RWPE2 (cell line): ENCODE measurements at regions not wholly inside any gene's neighbourhood (a gene's known extent, or its start where the extent isn't known, plus 50 kb on each side); places are given as distances from the start of the nearest gene placed in this dataset.

Source experiments
- ATAC-seq: fragments of 200-7000 bp; cut with Tn5 transposase; 3 replicates; pipeline ENCODE4 v1.9.1; 2021; ENCODE audit warnings: low read depth
- DNase-seq: peaks from one replicate; pipeline ENCODE4 v3.0.0-alpha.2; 2020; ENCODE audit warnings: low spot score
- H3K27ac ChIP-seq: fragments of 450-650 bp; 2 replicates; pipeline ENCODE4 v1.5.1; 2017; ENCODE audit warnings: mild to moderate bottlenecking; ENCODE audit not compliant: poor library complexity, severe bottlenecking
- H3K27me3 ChIP-seq: fragments of 250-450 bp; sonication (Bioruptor Pico); 2 replicates; pipeline ENCODE4 v1.5.1; 2021; ENCODE audit warnings: mild to moderate bottlenecking, moderate library complexity; ENCODE audit not compliant: insufficient read depth, poor library complexity, severe bottlenecking
- H3K36me3 ChIP-seq: fragments of 250-450 bp; sonication (Bioruptor Pico); 2 replicates; pipeline ENCODE4 v1.5.1; 2020; ENCODE audit warnings: low read depth, mild to moderate bottlenecking, moderate library complexity
- H3K4me1 ChIP-seq: fragments of 250-450 bp; sonication (Bioruptor Pico); 2 replicates; pipeline ENCODE4 v1.5.1; 2021; ENCODE audit warnings: mild to moderate bottlenecking, moderate library complexity; ENCODE audit not compliant: insufficient read depth, poor library complexity, severe bottlenecking
- H3K4me3 ChIP-seq: fragments of 250-450 bp; sonication (Bioruptor Pico); 2 replicates; pipeline ENCODE4 v1.5.1; 2021; ENCODE audit warnings: mild to moderate bottlenecking, moderate library complexity; ENCODE audit not compliant: severe bottlenecking
- H3K9me3 ChIP-seq: fragments of 250-450 bp; sonication (Bioruptor Pico); 2 replicates; pipeline ENCODE4 v1.5.1; 2021; ENCODE audit warnings: mild to moderate bottlenecking, moderate library complexity; ENCODE audit not compliant: severe bottlenecking
- TF ChIP-seq, protein P1 (sequence below): fragments of 450-650 bp; IDR thresholded peaks from one replicate; pipeline ENCODE4 v1.5.1; 2017; ENCODE audit warnings: mild to moderate bottlenecking, moderate library complexity; ENCODE audit not compliant: poor library complexity, severe bottlenecking

DNA sequence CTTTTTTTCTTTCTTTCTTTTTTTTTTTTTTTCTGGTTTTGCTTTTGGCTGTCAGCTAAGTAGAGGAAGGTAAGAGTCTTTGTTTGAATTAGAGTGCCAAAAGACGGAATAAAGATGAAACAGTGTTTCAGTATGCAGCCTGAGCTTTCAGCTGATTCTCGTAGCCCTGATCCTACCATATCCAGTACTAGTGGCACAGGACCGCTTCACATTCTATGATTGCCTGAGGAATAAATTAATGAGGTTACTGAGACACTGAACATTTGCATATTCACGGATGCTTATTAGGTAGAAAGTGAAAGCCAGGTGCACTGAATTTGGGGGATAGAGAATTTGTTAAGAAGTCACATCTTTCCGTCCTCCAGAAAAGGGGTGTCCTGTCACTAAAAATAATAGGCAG, 421.5 kb upstream of the POU3F3 start:
- H3K36me3 ChIP-seq: no peaks in the 10 kb centered on the region
- ATAC-seq (no peak), DNase-seq (no peak)
- H3K9me3 ChIP-seq: no peaks in the 10 kb centered on the region
- no peak overlapping the region for H3K27ac ChIP-seq
- H3K4me3 ChIP-seq: no peak overlapping the region
- TF ChIP-seq, protein P1, sequence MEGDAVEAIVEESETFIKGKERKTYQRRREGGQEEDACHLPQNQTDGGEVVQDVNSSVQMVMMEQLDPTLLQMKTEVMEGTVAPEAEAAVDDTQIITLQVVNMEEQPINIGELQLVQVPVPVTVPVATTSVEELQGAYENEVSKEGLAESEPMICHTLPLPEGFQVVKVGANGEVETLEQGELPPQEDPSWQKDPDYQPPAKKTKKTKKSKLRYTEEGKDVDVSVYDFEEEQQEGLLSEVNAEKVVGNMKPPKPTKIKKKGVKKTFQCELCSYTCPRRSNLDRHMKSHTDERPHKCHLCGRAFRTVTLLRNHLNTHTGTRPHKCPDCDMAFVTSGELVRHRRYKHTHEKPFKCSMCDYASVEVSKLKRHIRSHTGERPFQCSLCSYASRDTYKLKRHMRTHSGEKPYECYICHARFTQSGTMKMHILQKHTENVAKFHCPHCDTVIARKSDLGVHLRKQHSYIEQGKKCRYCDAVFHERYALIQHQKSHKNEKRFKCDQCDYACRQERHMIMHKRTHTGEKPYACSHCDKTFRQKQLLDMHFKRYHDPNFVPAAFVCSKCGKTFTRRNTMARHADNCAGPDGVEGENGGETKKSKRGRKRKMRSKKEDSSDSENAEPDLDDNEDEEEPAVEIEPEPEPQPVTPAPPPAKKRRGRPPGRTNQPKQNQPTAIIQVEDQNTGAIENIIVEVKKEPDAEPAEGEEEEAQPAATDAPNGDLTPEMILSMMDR: no peak
- peaks cover 28% of the 10 kb centered on the region for H3K27me3 ChIP-seq
- H3K4me1 ChIP-seq: no peaks in the 10 kb centered on the region

DNA sequence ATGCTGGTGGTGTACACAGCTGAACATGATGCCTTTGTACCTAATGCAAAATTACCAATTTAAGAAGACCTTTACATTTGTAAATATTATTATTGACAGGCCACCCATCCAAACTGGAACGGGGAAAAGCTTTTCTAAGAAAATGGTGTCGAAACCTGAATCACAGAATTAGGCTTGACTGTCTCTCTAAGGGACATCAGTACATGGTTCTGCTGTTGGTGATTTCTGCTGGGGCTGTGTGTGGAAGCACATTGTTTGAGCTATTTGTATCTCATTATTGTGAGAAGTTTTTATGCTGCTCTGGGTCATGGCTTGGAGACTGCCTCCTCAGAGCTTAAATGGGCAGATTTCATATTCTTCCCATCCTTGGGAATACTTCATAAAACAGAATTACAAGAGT, 420.9 kb upstream of the POU3F3 start:
- TF ChIP-seq, protein P1: no peak
- DNase-seq (no peak), ATAC-seq (no peak)
- no peak overlapping the region for H3K27ac ChIP-seq
- no peaks in the 10 kb centered on the region for H3K4me1 ChIP-seq
- H3K9me3 ChIP-seq: no peaks in the 10 kb centered on the region
- H3K27me3 ChIP-seq: peaks cover 24% of the 10 kb centered on the region
- no peak overlapping the region for H3K4me3 ChIP-seq
- no peaks in the 10 kb centered on the region for H3K36me3 ChIP-seq

DNA sequence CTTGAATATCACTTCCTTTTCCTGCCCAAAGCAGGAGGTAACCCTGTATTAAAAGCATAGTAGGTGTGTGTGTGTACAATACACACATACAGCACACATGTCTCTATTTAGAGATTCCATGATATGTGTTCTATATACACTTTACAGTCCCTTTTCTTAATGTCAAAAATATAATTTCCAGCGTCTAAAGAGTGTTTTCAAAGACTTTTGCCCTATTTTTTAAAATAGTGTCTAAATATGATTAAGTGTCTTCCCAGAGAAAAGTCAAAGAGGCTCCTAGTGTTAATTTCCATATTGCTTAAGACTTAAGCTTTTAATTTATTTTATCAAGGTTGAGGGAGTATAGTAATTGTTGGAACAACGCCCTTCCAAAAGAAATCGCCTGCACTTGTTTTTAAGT, 420.3 kb upstream of the POU3F3 start:
- DNase-seq: no peak
- Histone ChIP-seq H3K4me1 (no peaks in the 10 kb centered on the region), H3K27ac (no peak overlapping the region), H3K27me3 (peaks cover 20% of the 10 kb centered on the region), H3K36me3 (no peaks in the 10 kb centered on the region), H3K4me3 (no peak overlapping the region), H3K9me3 (no peaks in the 10 kb centered on the region)
- TF ChIP-seq, protein P1: no peak
- ATAC-seq: no peak

DNA sequence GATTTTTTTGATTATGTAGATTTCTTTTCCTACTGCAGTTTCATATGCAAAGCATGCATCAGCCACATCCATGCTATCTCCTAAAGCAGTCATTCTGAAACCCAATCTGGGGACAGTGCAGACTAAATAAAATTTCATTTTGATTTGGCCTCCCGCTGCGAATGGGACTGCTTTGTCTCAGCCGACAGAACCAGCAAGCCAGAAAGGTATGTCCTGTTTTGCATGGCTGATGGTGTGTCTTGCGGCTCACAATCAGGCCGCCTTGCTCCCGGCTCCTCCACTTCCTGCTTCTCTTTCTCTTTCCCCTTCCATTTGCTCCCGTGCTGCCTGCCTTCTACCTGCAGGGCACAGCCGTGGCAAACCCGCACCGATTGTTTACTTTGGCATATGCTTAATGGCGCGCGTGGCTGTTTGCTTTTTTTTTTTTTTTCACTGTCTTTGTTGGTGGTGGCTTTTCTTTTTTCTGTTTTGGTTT, 419.6 kb upstream of the POU3F3 start:
- Histone ChIP-seq H3K4me3 (no peak overlapping the region), H3K9me3 (no peaks in the 10 kb centered on the region), H3K4me1 (no peaks in the 10 kb centered on the region), H3K36me3 (no peaks in the 10 kb centered on the region), H3K27ac (no peak overlapping the region), H3K27me3 (peaks cover 17% of the 10 kb centered on the region)
- ATAC-seq (0 out of 3 replicates have a peak, but pooled peaks have one; percentile 19), DNase-seq (no peak)
- TF ChIP-seq, protein P1: no peak

DNA sequence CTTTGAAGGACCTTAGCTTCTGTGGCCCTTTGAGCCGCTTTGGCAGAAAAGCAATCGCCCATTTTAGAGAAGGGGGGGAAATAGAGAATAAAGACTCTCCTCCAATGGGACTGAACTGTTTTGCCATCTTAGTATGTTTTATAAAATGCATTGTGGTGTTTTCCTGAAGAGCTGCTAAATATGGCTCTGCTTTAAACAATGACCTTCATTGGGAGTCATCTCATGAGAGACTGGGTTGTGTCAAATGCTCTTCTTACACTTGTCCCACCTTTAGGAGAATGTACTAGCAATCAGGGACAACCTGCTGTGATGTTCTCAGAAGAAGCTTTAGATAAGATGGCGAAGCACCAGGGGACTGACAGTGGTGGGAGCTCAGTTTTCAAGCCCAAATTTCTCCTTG, 418.9 kb upstream of the POU3F3 start:
- ATAC-seq (no peak), DNase-seq (no peak)
- TF ChIP-seq, protein P1: no peak
- H3K27ac ChIP-seq: no peak overlapping the region
- H3K4me3 ChIP-seq: no peak overlapping the region
- no peaks in the 10 kb centered on the region for H3K4me1 ChIP-seq
- H3K27me3 ChIP-seq: peaks cover 17% of the 10 kb centered on the region
- no peaks in the 10 kb centered on the region for H3K9me3 ChIP-seq
- no peaks in the 10 kb centered on the region for H3K36me3 ChIP-seq
